Fibroblast of lung (primary cell): ENCODE measurements at regions not wholly inside any gene's neighbourhood (a gene's known extent, or its start where the extent isn't known, plus 50 kb on each side); places are given as distances from the start of the nearest gene placed in this dataset.

Experiments used
- DNase-seq, 2 donors: peaks; one replicate each; pipeline versions ENCODE4 v3.0.0 to v3.0.0-alpha.2; 2010; ENCODE audit warnings: low read depth in 2 of 2
- H2AFZ ChIP-seq: 2 replicates; pipeline ENCODE4 v1.5.1; 2012; ENCODE audit warnings: low read length, control low read depth, inconsistent platforms
- H3K27ac ChIP-seq: 2 replicates; pipeline ENCODE4 v1.5.1; 2011; ENCODE audit warnings: low read length, control low read depth; ENCODE audit not compliant: insufficient read depth
- H3K27me3 ChIP-seq: 2 replicates; pipeline ENCODE4 v1.5.1; 2011; ENCODE audit warnings: mild to moderate bottlenecking, low read length; ENCODE audit not compliant: control insufficient read depth, insufficient read depth
- H3K36me3 ChIP-seq: 2 replicates; pipeline ENCODE4 v1.5.1; 2011; ENCODE audit warnings: low read length; ENCODE audit not compliant: control insufficient read depth, insufficient read depth
- H3K4me1 ChIP-seq: 2 replicates; pipeline ENCODE4 v1.5.1; 2011; ENCODE audit warnings: low read length; ENCODE audit not compliant: control insufficient read depth, insufficient read depth; ENCODE audit errors: extremely low read depth
- H3K4me2 ChIP-seq: 2 replicates; pipeline ENCODE4 v1.5.1; 2011; ENCODE audit warnings: low read length, control low read depth; ENCODE audit not compliant: insufficient read depth; ENCODE audit errors: extremely low read depth
- H3K4me3 ChIP-seq, 4 experiments: fragments of 200-600 bp in 1 of 4; sonication (generic) in 1 of 4; replicated peaks in 1 of 4; 2 replicates each; pipeline ENCODE4 v1.5.1; 2011 to 2016; ENCODE audit warnings: low read length in 4 of 4, low read depth in 3 of 4, mild to moderate bottlenecking in 3 of 4, control low read depth in 2 of 4, inconsistent platforms in 1 of 4, mixed read lengths in 1 of 4; ENCODE audit not compliant: insufficient read depth in 1 of 4; ENCODE audit errors: control extremely low read depth in 1 of 4
- H3K79me2 ChIP-seq: 2 replicates; pipeline ENCODE4 v1.5.1; 2012; ENCODE audit warnings: mild to moderate bottlenecking, low read length, inconsistent platforms; ENCODE audit not compliant: control insufficient read depth, insufficient read depth
- H3K9ac ChIP-seq: 2 replicates; pipeline ENCODE4 v1.5.1; 2011; ENCODE audit warnings: mild to moderate bottlenecking, low read length, control low read depth; ENCODE audit not compliant: insufficient read depth
- H3K9me3 ChIP-seq: 2 replicates; pipeline ENCODE4 v1.5.1; 2012; ENCODE audit warnings: low read depth, low read length; ENCODE audit not compliant: control insufficient read depth, insufficient read depth
- H4K20me1 ChIP-seq: 2 replicates; pipeline ENCODE4 v1.5.1; 2011; ENCODE audit warnings: low read length; ENCODE audit not compliant: control insufficient read depth, insufficient read depth; ENCODE audit errors: extremely low read depth
- CTCF ChIP-seq, 2 donors: IDR thresholded peaks in 1 of 2; conservative IDR thresholded peaks in 1 of 2; 1 replicate in 1 of 2; 2 replicates in 1 of 2; pipeline ENCODE4 v1.5.1; 2011 to 2012; ENCODE audit warnings: low read length in 2 of 2, control low read depth in 1 of 2, inconsistent platforms in 1 of 2, low read depth in 1 of 2, mild to moderate bottlenecking in 1 of 2
- EZH2 ChIP-seq: IDR thresholded peaks from 2 replicates; pipeline ENCODE4 v1.5.1; 2012; ENCODE audit warnings: low read length, control low read depth, mild to moderate bottlenecking; ENCODE audit errors: missing control alignments

DNA sequence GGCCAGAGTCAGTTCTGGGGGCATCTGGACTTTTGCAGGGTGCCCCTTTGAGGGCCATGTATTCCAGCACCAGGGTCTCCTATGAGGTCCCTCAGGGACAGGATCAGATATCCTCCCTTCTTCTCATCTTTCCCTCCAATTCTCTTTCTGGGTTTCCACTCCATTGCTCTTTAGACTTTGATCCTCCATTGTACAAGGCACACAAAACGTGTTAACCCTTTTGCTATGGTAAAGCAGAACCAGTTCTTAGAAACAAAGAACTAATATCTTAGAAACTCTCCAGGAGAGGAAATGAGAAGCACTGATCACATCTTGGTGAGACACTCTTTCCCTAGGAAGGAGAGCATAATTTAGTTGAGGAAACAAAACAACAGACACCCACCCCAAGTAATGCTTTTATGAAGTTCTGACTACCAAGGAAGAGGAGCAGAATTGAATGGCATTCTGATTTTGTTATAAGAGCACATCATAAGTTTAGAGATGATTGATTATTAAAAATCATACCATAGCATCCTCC, 200.7 kb upstream of the NPY2R start:
- H3K79me2 ChIP-seq, result no peaks in the 10 kb centered on the region
- no peaks in the 10 kb centered on the region for H3K4me1 ChIP-seq
- no peaks in the 10 kb centered on the region for H3K27me3 ChIP-seq
- H3K27ac ChIP-seq, result no peak overlapping the region
- no peak overlapping the region for H3K4me3 ChIP-seq
- no peak for DNase-seq
- no peaks in the 10 kb centered on the region for H3K36me3 ChIP-seq
- no peak overlapping the region for H3K4me2 ChIP-seq
- TF ChIP-seq EZH2, result no peak
- no peak for TF ChIP-seq CTCF (conservative IDR thresholded peaks at IDR 0.05 in 1 of 2, IDR thresholded peaks at IDR 0.05 in 1 of 2; ENCODE audit: low read depth in 1 of 2, low read length in 2 of 2)
- H2AFZ ChIP-seq, result no peak overlapping the region
- H3K9me3 ChIP-seq, result no peaks in the 10 kb centered on the region
- H4K20me1 ChIP-seq, result no peaks in the 10 kb centered on the region
- no peak overlapping the region for H3K9ac ChIP-seq

DNA sequence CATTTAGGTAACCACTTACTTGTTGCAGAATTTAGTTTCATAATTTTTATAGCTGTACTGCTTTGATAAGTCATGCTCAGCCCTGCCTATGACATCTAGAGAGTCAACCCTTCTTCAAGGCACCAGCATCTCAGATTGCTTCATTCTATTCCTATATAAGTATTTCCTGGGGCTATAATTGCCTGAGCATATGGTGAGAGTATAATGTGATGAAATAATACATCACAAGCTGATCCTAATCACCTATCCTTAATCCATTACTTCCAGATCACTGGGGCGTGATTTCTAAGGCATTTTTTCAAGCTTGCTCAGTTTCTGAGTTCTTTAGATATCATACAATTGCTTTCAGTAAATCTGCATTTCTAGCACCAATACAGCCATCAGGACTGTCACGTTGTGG, 200.0 kb upstream of the NPY2R start:
- Histone ChIP-seq H3K9me3 (no peaks in the 10 kb centered on the region), H3K36me3 (no peaks in the 10 kb centered on the region), H4K20me1 (no peaks in the 10 kb centered on the region), H3K79me2 (no peaks in the 10 kb centered on the region), H3K4me2 (no peak overlapping the region), H2AFZ (no peak overlapping the region), H3K4me3 (no peak overlapping the region), H3K4me1 (no peaks in the 10 kb centered on the region), H3K27me3 (no peaks in the 10 kb centered on the region), H3K9ac (no peak overlapping the region), H3K27ac (no peak overlapping the region)
- no peak for DNase-seq
- no peak for TF ChIP-seq CTCF (conservative IDR thresholded peaks at IDR 0.05 in 1 of 2, IDR thresholded peaks at IDR 0.05 in 1 of 2; ENCODE audit: low read depth in 1 of 2, low read length in 2 of 2)
- TF ChIP-seq EZH2, result no peak

DNA sequence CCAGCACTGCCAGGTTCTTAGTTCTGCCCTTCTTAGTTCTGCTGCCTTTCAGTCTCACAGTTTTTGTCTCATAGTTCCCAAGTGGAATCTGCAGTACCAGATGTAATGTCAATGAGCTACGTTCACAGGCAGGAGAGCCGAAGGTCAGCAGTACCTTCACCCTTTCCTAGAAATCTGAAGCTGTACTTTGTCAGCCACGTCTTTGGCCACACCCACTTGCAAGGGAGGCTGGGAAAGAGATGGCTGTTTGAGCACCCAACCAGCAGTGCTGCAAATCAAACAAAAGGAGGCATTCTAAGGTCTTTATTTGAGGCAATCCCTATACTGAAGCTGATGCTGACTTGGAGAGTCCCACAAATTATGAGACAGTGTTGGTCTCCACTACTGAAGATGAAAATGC, 199.1 kb upstream of the NPY2R start:
- Histone ChIP-seq H3K4me1 (no peaks in the 10 kb centered on the region), H3K27ac (no peak overlapping the region), H3K79me2 (no peaks in the 10 kb centered on the region), H3K27me3 (no peaks in the 10 kb centered on the region), H3K4me3 (no peak overlapping the region), H3K9me3 (no peaks in the 10 kb centered on the region), H2AFZ (no peak overlapping the region), H3K36me3 (no peaks in the 10 kb centered on the region), H4K20me1 (no peaks in the 10 kb centered on the region), H3K9ac (no peak overlapping the region), H3K4me2 (no peak overlapping the region)
- DNase-seq, result no peak
- TF ChIP-seq EZH2 (no peak), CTCF (conservative IDR thresholded peaks at IDR 0.05 in 1 of 2, IDR thresholded peaks at IDR 0.05 in 1 of 2; ENCODE audit: low read depth in 1 of 2, low read length in 2 of 2) (no peak)
